ENCODE measurements at regions not wholly inside any gene's neighbourhood (a gene's known extent, or its start where the extent isn't known, plus 50 kb on each side); places are given as distances from the start of the nearest gene placed in this dataset.
"Not testable (repeated sequence)": the region's sequence is repeated elsewhere in the genome, so short reads cannot be mapped to it uniquely, and the experiment has no call there.

DNA sequence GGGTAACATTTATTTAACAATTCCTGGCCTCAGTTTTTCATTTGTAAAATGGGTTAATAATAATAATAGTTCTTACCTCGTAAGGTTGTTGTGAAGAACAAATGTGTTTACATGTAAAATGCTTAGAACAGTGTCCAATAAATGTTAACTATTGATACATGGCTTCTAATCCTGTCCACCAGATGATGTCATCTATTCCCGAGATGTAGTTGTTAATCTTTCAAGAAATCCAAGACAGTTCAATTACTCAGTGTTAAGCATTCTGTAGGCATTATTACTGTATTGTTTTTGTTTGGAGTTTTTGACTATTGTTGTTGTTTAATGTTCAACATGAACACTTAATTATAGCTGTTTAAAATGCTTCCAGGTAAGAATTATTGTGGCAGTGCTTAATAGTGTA lies 131.0 kb upstream of the FNDC3A start:
- no peak for DNase-seq (ENCODE audit: low read depth)

DNA sequence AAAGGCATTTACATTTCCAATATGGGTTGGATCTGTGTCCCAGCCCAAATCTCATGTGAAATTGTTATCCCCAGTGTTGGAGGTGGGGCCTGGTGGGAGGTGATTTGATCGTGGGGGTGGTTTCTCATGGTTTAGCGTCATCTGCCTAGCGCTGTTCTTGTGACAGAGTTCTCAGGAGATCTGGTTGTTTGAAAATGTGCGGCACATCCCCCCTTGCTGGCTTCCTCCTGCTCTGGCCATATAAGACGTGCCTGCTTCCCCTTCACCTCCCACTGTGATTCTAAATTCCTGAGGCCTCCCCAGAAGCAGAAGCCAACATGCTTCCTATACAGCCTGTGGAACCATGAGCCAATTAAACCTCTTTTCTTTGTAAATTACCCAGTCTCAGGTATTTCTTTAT lies 126.2 kb upstream of the FNDC3A start:
- DNase-seq (ENCODE audit: low read depth), result no peak

GRCh38 chr13:48851707-48852106 lies 124.0 kb upstream of the FNDC3A start:
- DNase-seq (ENCODE audit: low read depth), result no peak

GRCh38 chr13:48852911-48853727 lies 122.6 kb upstream of the FNDC3A start:
- DNase-seq (ENCODE audit: low read depth), result no peak

DNA sequence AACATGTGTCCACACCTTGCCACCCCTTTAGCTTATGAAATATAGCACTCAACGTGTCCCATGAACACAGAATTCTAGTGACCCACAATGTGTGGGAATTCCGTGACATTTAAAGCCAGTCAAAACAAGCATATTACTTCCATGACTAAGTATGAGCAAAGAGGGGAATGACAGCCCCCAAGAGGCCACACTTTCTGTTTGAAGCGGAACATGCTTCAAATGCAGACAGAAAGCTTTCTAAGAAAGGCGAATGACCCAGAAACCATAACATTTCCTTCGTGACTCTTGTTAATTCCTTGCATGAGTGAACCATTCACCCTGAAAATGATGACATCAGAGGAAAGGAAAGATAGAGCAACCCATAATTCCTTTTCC lies 122.0 kb upstream of the FNDC3A start:
- no peak for DNase-seq (ENCODE audit: low read depth)

GRCh38 chr13:48857576-48857975 lies 118.1 kb upstream of the FNDC3A start:
- no peak for DNase-seq (ENCODE audit: low read depth)

DNA sequence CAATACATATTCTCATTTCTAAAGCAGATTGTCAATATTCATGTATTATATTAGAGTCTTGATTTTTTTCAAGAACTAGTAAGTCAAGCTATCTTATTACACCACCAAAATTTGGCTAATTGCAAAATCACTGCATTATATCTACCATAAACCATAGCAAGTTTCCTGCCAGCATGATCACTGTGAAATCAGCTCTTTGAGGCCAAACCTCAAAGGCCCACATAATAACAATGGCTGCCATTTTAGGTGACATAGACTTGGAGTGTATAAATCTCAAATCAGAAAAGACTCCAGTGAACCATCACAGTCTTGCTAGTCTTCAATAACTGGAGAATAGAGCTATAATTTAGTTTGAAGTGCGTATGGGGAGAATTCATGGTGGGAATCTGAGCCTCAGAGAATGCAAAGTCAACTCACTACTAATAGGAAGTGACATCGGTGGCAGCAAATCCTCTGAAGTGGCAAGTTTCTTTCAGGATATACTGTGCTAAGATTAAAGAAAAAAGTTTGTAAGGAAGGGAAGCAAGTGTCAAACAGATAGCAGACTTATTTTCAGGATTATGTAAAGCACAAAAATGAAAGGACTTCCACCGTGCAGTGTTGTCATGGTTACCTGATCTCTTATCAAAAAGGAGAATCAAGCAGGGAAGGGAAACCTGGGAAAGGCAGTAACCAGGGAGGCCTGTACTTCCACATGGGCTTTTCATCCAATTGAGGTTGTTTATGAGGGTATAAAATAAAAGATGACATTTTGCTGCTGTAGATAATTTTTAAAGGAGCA lies 117.4 kb upstream of the FNDC3A start:
- no peak for DNase-seq (ENCODE audit: low read depth)

DNA sequence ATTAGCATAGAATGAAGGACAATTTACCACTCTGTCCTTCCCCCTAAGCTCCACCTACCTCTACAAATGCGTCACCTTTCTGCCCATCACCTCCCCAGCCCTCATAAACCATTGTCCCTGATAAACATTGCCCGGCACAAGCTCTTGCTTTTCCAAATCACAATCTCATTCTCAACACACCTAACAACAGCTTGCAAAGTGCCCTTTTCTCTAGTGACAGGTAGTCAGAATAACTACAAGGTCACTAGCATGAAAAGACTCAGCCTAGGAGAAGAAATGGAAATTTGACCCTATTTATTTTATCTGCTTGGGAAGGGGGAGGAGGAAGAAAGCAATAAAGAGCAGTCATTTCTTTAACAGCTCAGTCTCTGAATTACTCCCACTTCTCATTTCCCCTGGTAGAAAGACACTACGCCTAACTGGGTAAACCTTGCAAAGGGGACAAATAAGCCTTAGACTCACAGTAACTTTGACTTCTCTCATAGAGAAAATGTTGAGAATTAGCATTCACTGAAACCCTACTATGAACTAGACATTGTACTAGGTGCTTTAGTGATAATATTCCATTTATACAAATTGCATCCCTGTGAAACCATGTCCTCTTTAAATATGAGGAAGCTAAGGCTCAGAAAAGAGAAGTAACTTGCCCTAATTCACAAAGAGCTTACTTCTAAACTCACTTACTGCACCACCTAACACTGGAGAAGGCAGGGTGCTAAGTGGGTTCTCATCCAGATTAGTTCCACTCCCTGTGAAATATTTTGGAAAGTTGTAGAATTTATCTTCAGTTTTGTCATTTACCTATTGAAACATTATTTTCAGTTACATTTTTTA lies 116.2 kb upstream of the FNDC3A start:
- DNase-seq (ENCODE audit: low read depth), result no peak

DNA sequence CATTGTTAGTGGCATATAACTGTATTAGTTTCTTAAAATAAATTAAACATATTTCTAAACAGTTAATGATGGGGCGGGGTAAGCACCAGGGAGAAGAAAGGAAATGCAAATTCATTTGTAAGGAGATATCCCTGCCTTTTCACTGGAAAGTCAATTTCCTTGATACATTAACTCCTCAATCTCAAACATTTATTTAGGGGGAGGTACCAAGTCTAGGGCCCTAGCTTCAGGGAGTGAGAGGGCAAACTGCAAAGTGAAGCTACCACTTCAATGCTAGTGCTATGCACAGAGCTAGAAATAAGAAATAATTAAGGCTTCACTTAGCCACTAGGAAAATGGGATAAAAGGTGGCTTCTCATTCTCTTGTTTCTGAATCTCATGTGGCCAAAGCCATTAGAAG lies 115.3 kb upstream of the FNDC3A start:
- DNase-seq (ENCODE audit: low read depth), result no peak

DNA sequence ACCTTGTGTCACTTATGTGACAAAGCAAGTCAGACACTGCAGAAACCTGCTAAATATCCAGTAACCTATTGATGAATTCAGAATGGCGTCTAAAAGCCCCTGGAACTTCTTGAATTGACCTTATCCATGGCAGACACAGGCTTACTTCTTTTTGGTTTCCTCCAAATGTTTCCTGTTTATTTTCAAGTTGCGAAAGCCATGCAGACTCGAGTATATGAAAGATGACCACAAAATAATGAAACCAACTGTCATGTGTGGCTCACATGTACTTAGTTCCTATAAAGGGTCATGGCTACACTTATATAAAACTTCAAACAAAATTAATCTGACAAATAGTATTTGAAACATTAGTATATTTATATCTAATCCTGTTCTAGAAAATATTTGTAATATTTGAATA lies 113.1 kb upstream of the FNDC3A start:
- DNase-seq (ENCODE audit: low read depth), result no peak

DNA sequence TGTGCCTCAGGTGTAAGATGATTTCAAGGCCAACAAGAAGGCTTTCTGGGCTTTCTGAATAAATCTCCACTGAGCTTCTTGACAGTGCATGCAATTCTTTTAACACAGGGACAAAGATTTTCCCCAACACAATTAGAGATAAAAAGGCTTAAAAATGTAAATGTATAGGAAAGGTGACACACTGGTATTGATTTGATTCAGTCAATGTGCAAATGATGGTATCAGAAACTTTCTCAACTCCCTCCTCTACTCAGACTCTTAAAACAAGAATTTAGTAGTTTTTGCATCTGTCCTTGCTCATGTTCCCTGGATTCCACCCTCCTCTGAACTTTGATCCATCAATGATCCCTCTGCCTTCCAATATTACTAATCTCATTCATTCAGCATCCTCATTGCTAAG lies 111.6 kb upstream of the FNDC3A start:
- no peak for DNase-seq (ENCODE audit: low read depth)

GRCh38 chr13:48866249-48866648 lies 109.5 kb upstream of the FNDC3A start:
- DNase-seq (ENCODE audit: low read depth), result no peak

DNA sequence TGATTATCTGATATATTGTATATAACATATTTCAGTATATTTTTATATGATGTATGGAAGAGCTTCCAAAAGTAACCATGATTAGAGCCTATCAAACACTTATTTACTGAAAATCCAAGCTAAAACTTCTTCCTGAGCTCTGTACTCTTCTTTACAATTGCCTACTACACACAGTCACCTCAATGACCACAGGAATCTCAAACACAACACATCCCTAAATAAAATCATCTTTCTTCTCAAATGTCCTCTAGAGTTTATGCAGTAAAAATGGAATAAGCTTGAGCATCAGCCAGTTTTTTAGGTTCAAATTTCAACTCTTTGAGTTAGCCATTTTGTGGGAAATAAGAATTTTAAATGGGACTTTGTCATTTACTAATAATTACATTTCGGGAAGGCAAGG lies 102.6 kb upstream of the FNDC3A start:
- DNase-seq (ENCODE audit: low read depth), result no peak

DNA sequence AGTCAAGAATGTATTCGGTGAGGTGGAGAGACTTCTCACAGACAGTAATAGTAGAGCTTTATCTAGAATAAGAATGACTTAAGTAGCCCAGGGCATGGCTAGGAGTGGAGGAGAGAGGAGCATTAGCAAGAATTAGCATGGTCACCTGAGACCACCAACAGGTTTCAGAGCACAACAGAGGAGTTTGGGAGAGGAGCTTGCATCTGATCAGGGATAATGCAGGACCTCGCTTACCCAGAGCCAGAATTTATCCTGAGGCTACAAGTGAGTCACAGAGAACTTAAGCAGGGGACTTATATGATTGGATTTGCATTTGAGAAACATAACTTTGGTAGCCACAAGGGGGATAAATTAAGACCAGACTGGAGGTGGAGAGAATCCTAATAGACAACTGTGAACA lies 102.1 kb upstream of the FNDC3A start:
- DNase-seq (ENCODE audit: low read depth), result no peak

DNA sequence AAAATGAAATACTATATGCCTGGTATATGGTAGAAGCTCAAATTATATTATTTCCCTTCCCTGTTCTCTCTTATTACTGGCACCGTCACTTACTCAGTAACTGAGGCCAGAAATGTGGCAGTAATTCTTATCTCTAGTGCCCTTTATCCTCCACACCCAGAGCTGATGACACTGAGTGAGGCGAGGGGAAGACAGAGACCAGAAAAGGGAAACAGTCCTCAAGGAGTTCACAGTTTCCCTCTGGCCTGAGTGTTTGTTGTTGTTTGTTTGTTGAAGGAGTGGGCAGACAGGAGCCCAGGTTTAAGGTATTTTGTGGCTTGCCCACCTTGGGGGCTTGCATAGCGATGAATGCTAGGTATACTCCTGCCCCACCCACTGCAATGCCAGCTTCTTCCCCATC lies 101.5 kb upstream of the FNDC3A start:
- DNase-seq (ENCODE audit: low read depth), result no peak

DNA sequence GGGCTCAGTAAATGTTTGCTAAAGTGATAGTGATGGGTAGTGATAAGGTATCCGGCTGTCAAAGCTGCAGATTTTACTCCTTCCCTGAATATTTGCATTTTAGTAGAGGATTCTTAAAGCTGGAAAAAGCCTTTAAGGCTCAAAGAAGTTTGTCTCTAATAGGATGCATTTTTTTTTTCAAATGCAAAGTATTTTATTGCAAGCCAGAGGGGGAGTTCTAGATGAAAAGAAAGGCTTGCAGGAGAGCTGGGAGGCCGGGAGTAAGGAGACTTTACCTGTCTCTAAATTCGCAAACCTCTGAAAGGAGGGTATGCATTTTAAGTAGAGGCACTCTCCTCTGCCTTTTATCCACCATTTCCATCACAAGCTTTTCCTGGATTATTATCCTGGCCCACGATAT lies 100.7 kb upstream of the FNDC3A start:
- DNase-seq (ENCODE audit: low read depth), result no peak

DNA sequence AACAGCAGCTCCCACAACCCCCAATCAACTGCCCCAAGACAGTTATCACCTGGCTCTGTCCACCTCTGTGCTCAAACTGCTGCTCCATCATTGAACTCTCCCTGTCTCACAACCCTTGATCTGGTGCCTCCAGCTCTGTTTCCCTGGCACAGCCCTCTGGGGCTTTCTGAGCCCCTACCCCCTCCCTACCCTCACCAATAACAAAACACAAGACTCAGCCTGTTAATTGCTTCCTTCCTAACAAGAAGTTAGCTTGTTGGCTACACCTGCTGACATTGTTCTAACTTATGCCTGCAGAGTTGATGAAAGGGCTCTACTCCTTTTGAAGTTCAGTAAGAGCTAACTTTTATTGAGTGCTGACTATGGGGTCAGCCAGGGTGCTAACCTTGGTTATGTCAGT lies 99.4 kb upstream of the FNDC3A start:
- DNase-seq (ENCODE audit: low read depth), result no peak

DNA sequence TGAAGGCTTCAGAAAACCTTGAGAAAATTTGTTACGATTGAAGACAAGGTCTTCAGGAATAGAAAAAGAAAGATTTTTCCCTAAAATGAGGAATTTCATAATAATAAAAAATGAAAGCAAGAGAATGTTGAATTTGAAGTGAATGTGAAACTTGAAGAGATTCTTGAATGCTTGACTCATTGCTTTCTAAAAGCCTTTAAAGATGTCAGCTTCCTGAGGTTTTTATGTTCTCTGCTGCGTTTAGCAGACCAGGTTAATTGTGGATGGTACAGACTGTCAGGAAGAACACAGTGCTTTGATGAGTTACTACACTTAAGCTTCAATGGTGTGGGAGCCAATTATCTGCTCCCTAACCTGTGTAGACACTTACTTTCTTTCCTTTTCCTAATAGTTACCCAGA lies 96.3 kb upstream of the FNDC3A start:
- DNase-seq (ENCODE audit: low read depth), result no peak

DNA sequence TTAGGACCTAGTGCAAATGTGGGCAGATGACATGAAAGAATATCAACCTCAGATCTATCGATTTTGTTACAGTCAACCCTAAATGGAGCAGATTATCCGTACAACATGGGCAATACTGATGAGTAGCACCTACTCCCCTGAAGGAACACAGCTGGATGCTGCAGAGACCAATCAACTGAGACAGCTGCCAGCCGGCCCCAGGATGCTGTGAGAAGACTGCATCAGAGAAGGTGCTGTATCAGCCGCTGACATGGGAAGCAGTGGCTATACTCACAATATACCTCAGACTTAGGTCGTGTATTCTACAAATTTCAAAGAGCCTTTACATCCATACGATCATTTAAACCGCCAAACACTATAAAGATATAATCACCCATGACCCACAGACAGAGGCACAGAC lies 95.9 kb upstream of the FNDC3A start:
- DNase-seq (ENCODE audit: low read depth), result no peak

DNA sequence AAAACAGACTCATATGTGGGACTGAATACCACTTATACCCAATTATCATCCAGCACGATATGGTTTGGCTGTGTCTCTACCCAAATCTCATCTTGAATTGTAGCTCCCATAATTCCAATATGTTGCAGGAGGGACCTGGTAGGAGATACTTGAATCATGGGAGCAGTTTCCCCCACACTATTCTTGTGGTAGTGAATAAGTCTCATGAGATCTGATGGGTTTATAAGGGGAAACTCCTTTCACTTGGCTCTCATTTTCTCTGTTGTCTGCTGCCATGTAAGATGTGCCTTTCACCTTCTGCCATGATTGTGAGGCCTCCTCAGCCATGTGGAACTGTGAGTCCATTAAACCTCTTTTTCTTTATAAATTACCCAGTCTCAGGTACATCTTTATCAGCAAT lies 91.9 kb upstream of the FNDC3A start:
- not testable (repeated sequence) for DNase-seq (ENCODE audit: low read depth)

DNA sequence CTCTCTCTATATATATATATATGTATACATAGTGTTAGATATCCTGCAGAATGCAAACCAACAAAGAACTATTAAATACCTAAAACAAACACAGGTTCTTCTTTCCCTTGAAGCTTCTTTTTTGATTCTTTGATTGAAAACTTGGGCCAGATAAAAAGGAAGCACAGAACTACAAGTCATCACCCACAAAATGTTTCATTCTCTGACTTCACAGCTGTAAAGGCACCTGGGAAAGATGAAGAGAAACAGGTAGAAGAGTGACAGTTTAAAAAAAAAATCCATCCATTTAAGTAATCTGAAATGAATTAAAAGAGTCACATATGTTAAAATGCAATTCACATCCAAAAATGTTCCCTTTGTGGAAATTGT lies 90.7 kb upstream of the FNDC3A start:
- no peak for DNase-seq (ENCODE audit: low read depth)

DNA sequence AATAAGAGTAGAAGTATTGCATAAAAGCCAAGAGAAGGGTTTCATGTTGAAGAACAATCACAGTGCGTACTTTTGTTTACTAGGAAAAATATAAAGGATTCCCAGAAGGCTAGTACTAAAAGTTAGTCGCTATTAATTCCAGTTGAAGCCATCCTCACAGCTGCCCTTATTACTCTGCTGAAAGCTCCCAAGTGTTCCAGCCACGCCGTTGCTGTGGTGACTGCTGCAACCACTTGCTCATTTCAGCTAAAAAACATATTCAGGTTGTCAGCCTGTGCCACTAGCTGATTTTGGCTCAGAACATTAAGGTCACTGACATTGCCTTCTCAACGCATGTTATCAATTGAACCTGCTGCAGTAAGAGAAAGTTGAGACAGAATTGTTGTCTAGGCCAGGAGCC lies 87.1 kb upstream of the FNDC3A start:
- no peak for DNase-seq (ENCODE audit: low read depth)

DNA sequence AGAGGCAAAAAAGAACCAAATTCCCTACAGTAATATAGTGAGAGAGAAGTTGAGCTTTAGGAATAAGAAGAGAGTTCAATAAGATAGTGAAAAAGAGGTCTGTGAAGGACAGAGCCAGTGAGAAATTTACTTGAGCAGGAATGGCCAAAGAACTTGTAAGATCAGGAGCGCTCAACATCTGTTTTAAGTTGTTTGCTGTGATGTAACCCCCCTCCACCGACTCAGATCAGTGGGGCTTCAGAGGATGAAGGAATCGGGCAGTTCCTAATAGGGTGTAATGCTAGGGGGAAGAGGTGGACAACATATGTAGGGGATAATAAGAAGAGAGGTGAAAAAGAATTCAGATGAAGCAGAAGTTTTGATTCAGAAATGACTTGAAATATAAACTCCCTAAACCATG lies 85.3 kb upstream of the FNDC3A start:
- no peak for DNase-seq (ENCODE audit: low read depth)

All from stimulated activated CD8-positive, alpha-beta memory T cell treated with anti-CD3 and anti-CD28 coated beads, Interleukin-7, amount 100 ng/mL, for 24 hours (primary cell).